ENCODE measurements at regions not wholly inside any gene's neighbourhood (a gene's known extent, or its start where the extent isn't known, plus 50 kb on each side); places are given as distances from the start of the nearest gene placed in this dataset.
A peak's percentile ranks its signal among the peaks of the same experiment; 100 is the strongest.

- Mint-ChIP-seq H3K36me3 (no peaks in the 10 kb centered on the region), H3K9me3 (peaks cover 3 to 21% (median 11%) of the 10 kb centered on the region in 7 donors), H3K27me3 (peaks cover 6 to 16% (median 11%) of the 10 kb centered on the region in 3 donors), H3K4me3 (no peak overlapping the region), H3K4me1 (no peaks in the 10 kb centered on the region), H3K27ac (no peak overlapping the region)
- DNase-seq (no peak), ATAC-seq (ENCODE audit: low read depth in 2 of 2) (no peak)
Measured at GRCh38 chr22:27401321-27401720, 400.2 kb downstream of the MN1 start.

GRCh38 chr22:27404441-27404840 is 397.1 kb downstream of the MN1 start:
- Mint-ChIP-seq H3K9me3 (peaks cover 4 to 32% (median 13%) of the 10 kb centered on the region in 7 donors), H3K4me1 (no peaks in the 10 kb centered on the region), H3K27me3 (peaks cover 15 to 27% (median 19%) of the 10 kb centered on the region in 3 donors), H3K27ac (no peak overlapping the region), H3K36me3 (peaks cover 0 to 9% of the 10 kb centered on the region in 2 donors), H3K4me3 (no peak overlapping the region)
- ATAC-seq (ENCODE audit: low read depth in 2 of 2) (no peak), DNase-seq (no peak)

DNA sequence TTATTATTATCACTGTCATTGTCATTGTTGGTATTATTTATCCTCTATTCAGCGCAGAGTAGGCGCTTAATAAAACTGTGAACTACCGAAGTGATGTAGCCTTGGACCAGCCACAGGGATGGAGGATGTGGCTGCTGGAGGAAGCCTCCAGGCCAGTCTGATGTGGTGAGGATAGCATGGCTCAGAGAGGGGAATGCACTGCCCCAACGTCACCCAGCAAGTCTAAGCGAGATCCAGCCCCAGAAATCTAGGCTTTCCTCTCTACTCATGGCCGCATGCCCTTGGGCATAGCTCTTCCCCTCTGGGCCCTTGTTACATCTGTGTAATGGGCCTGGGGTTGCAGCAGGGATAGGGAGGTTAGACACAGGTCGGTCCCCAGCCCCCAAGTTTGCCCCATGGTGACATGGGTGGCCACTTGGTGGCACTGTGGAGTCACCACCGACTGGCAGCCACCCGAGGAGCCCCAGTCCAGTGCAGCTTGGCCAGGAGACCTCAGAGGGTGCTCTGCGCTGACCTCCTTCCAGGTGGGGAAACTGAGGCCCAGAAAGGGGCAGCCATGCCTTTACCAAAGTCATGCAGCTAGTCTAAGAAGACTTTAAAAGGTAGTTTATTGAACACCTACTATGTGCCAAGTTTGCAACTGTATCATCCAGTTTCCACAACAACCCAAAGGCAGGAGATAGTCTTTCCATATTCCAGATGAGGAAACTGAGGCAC is 395.7 kb downstream of the MN1 start:
- DNase-seq = no peak
- Mint-ChIP-seq H3K36me3 (peaks cover 0 to 9% of the 10 kb centered on the region in 2 donors), H3K27me3 (peaks cover 12 to 26% (median 22%) of the 10 kb centered on the region in 3 donors), H3K9me3 (peaks cover 4 to 28% (median 13%) of the 10 kb centered on the region in 7 donors), H3K4me3 (no peak overlapping the region), H3K4me1 (no peaks in the 10 kb centered on the region), H3K27ac (no peak overlapping the region)
- ATAC-seq (ENCODE audit: low read depth in 2 of 2) = no peak

GRCh38 chr22:27406389-27406861 is 395.1 kb downstream of the MN1 start:
- DNase-seq (no peak), ATAC-seq (ENCODE audit: low read depth in 2 of 2) (no peak)
- Mint-ChIP-seq H3K4me1 (no peaks in the 10 kb centered on the region), H3K27me3 (peaks cover 9 to 26% (median 17%) of the 10 kb centered on the region in 3 donors), H3K4me3 (no peak overlapping the region), H3K9me3 (peaks cover 4 to 23% (median 8%) of the 10 kb centered on the region in 7 donors), H3K27ac (no peak overlapping the region), H3K36me3 (peaks cover 0 to 9% of the 10 kb centered on the region in 2 donors)

DNA sequence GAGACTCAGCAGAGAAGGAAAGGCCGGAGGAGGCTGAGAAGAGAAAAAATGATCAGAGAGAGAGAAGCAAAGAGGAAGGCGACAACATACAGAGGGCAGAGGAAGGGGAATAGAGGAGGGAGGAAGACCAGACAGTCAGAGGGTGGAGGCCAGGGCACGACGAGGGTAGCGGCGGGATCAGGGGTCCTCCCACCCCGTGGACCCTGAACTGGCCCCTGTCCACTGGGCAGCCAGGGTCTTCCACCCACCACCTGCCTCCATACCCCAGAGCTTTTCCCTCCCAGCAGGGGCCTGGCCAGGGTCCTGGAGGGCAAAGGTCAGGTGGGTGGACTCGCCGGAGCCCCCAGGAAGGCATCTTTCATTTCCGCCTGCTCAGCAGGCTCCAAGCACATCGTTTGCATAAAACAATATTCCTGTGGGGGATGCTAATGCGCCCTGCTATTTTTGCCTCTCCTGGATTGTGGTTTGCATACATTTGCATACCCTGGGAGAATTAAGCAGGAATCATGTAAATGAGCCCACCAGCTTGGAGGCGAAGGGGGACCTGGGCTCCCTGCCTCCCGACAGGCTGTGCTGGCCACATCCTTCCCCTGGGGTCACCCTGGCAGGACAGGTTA is 394.1 kb downstream of the MN1 start:
- DNase-seq (no peak), ATAC-seq (ENCODE audit: low read depth in 2 of 2) (no peak)
- peaks cover 4 to 32% (median 17%) of the 10 kb centered on the region in 3 donors for H3K27me3 Mint-ChIP-seq
- peaks cover under 1 to 15% (median 5%) of the 10 kb centered on the region in 7 donors for H3K9me3 Mint-ChIP-seq
- H3K27ac Mint-ChIP-seq = no peak overlapping the region
- no peak overlapping the region for H3K4me3 Mint-ChIP-seq
- peaks cover 0 to 9% of the 10 kb centered on the region in 2 donors for H3K36me3 Mint-ChIP-seq
- no peaks in the 10 kb centered on the region for H3K4me1 Mint-ChIP-seq

- DNase-seq (no peak), ATAC-seq (ENCODE audit: low read depth in 2 of 2) (no peak)
- peaks cover 5 to 32% (median 19%) of the 10 kb centered on the region in 3 donors for H3K27me3 Mint-ChIP-seq
- H3K4me3 Mint-ChIP-seq = peak overlapping the region in 1 of 8 donors; percentile 38
- H3K4me1 Mint-ChIP-seq = no peaks in the 10 kb centered on the region
- H3K27ac Mint-ChIP-seq = no peak overlapping the region
- peaks cover 0 to 15% (median 5%) of the 10 kb centered on the region in 7 donors for H3K9me3 Mint-ChIP-seq
- H3K36me3 Mint-ChIP-seq = peaks cover 0 to 9% of the 10 kb centered on the region in 2 donors
Measured at GRCh38 chr22:27408068-27408467, 393.5 kb downstream of the MN1 start.

GRCh38 chr22:27409299-27409698 is 392.3 kb downstream of the MN1 start:
- no peak overlapping the region for H3K4me3 Mint-ChIP-seq
- no peaks in the 10 kb centered on the region for H3K4me1 Mint-ChIP-seq

GRCh38 chr22:27412866-27413445 is 388.6 kb downstream of the MN1 start:
- Mint-ChIP-seq H3K27ac (no peak overlapping the region), H3K4me3 (no peak overlapping the region), H3K27me3 (peaks cover 15 to 38% (median 27%) of the 10 kb centered on the region in 3 donors), H3K36me3 (no peaks in the 10 kb centered on the region), H3K9me3 (peaks cover 0 to 9% (median 0%) of the 10 kb centered on the region in 7 donors), H3K4me1 (no peaks in the 10 kb centered on the region)
- no peak for DNase-seq
- ATAC-seq (ENCODE audit: low read depth in 2 of 2) = no peak

More at GRCh38 chr22:27409299-27409698, 392.3 kb downstream of the MN1 start:
- Mint-ChIP-seq H3K27ac (no peak overlapping the region), H3K36me3 (peaks cover 0 to 9% of the 10 kb centered on the region in 2 donors), H3K27me3 (peaks cover 9 to 32% (median 19%) of the 10 kb centered on the region in 3 donors), H3K9me3 (peaks cover 0 to 11% (median 4%) of the 10 kb centered on the region in 7 donors)
- DNase-seq (no peak), ATAC-seq (ENCODE audit: low read depth in 2 of 2) (no peak)

- no peak for ATAC-seq (ENCODE audit: low read depth in 2 of 2)
- DNase-seq = no peak
- Mint-ChIP-seq H3K4me3 (no peak overlapping the region), H3K27me3 (peaks cover 11 to 40% (median 27%) of the 10 kb centered on the region in 3 donors), H3K36me3 (no peaks in the 10 kb centered on the region), H3K4me1 (no peaks in the 10 kb centered on the region), H3K27ac (no peak overlapping the region), H3K9me3 (peaks cover 0 to 5% (median 0%) of the 10 kb centered on the region in 7 donors)
Measured at GRCh38 chr22:27413702-27414101, 387.9 kb downstream of the MN1 start.

DNA sequence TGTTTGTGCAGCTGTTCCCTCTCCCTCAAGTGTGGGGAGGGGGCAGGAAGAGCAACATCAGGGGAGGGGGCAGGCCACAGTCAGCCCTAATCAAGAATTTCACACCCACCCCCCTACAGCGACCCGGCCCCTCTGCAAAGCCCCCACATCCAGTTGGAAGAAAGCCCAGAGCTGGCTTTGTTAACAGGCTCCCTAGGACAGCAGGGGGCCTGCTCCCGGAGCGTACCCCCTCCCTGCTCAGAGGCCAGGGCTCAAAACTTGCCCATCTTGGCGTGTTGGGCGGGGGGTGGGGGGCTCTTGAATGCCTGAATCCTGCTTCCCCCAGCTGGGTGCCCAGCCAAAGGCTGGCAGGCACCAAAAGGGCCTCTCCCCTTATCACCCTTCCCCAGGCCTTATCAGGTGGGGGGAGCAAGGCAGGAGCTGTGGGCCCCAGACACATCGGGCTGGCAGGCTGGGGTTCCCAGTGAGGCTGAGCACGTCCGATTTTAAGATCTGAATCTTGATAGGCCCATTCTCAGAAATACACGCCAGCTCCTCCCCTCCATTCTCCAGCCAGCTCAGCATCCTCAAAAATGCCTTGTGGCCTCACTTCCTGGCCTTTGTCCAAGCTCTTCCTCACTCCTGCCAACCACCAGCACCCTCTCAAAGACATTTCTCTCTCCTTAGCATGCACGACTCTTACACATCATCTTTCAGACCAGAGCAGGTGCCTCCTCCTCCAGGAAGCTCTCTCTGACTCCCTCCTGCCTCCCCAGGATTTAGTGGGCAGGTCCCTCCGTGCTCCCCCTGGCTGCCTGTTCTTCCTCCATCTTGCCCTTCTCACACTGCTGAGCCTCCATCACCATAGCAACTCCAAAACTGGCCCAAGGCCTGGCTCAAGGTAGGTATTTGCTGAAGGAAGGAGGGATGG is 384.8 kb downstream of the MN1 start:
- no peak overlapping the region for H3K4me3 Mint-ChIP-seq
- H3K4me1 Mint-ChIP-seq = no peaks in the 10 kb centered on the region
- DNase-seq (no peak), ATAC-seq (ENCODE audit: low read depth in 2 of 2) (no peak)
- H3K36me3 Mint-ChIP-seq = no peaks in the 10 kb centered on the region
- peaks cover 16 to 57% (median 33%) of the 10 kb centered on the region in 3 donors for H3K27me3 Mint-ChIP-seq
- peaks cover 0 to 5% (median 0%) of the 10 kb centered on the region in 7 donors for H3K9me3 Mint-ChIP-seq
- peak overlapping the region in 1 of 6 donors; percentile 3 for H3K27ac Mint-ChIP-seq

GRCh38 chr22:27417421-27417814 is 384.1 kb downstream of the MN1 start:
- Mint-ChIP-seq H3K36me3 (no peaks in the 10 kb centered on the region), H3K9me3 (peaks cover 0 to 5% (median 0%) of the 10 kb centered on the region in 7 donors), H3K4me1 (no peaks in the 10 kb centered on the region), H3K4me3 (no peak overlapping the region), H3K27me3 (peaks cover 19 to 51% (median 27%) of the 10 kb centered on the region in 3 donors), H3K27ac (no peak overlapping the region)
- ATAC-seq (ENCODE audit: low read depth in 2 of 2) = no peak
- no peak for DNase-seq

DNA sequence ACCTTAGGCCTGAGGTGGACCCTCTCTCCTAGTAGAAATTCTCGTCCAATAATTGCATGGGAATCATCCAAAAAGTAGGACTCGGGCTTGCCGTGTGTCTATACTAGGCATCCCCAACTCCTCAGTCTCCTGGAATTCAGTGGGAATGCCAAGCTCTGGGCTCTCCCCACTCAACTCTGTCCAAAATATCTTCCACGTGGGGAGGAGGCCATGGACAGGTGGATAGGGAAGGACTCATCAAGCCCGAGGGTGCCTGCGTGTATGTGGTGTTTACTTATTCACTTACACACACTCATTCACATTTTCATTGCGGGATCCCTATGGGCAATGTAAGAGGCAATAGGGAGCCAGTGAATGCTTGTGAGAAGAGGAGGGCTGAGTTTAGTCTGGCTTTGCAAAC is 383.3 kb downstream of the MN1 start:
- DNase-seq (no peak), ATAC-seq (ENCODE audit: low read depth in 2 of 2) (no peak)
- H3K4me3 Mint-ChIP-seq = no peak overlapping the region
- no peaks in the 10 kb centered on the region for H3K4me1 Mint-ChIP-seq
- H3K27ac Mint-ChIP-seq = no peak overlapping the region
- no peaks in the 10 kb centered on the region for H3K36me3 Mint-ChIP-seq
- peaks cover 16 to 58% (median 24%) of the 10 kb centered on the region in 3 donors for H3K27me3 Mint-ChIP-seq
- H3K9me3 Mint-ChIP-seq = peaks cover 0 to 5% (median 0%) of the 10 kb centered on the region in 7 donors

- Mint-ChIP-seq H3K27me3 (peaks cover 14 to 58% (median 24%) of the 10 kb centered on the region in 3 donors), H3K36me3 (no peaks in the 10 kb centered on the region), H3K4me1 (no peaks in the 10 kb centered on the region), H3K27ac (no peak overlapping the region), H3K9me3 (peaks cover 0 to 6% (median 3%) of the 10 kb centered on the region in 7 donors), H3K4me3 (no peak overlapping the region)
- DNase-seq (no peak), ATAC-seq (ENCODE audit: low read depth in 2 of 2) (no peak)
Measured at GRCh38 chr22:27419473-27419872, 382.1 kb downstream of the MN1 start.
